ENCODE measurements at regions not wholly inside any gene's neighbourhood (a gene's known extent, or its start where the extent isn't known, plus 50 kb on each side); places are given as distances from the start of the nearest gene placed in this dataset.

- no peak overlapping the region for H3K4me2 ChIP-seq (replicated peaks; ENCODE audit: extremely low read depth, low read length, poor library complexity, severe bottlenecking)
- WGBS (ENCODE audit: insufficient coverage) = 98% methylated on average over 4 of the region's 4 CpGs
- H2AFZ ChIP-seq (ENCODE audit: insufficient read depth, low read depth, low read length, poor library complexity, severe bottlenecking) = no peak overlapping the region
- no peaks in the 10 kb centered on the region for H3K27me3 Mint-ChIP-seq (ENCODE audit: low read depth in 3 of 3)
- no peak for DNase-seq
- no peak overlapping the region for H3K4me3 Mint-ChIP-seq
- TF ChIP-seq CTCF (IDR thresholded peaks at IDR 0.05) = no peak
- H3K36me3 Mint-ChIP-seq = no peaks in the 10 kb centered on the region
- peaks cover 0 to 4% (median 0%) of the 10 kb centered on the region in 7 donors for H3K9me3 Mint-ChIP-seq
- intact Hi-C loops (cut with micrococcal nuclease) = no loop called here
- no peak overlapping the region for H3K9ac ChIP-seq (ENCODE audit: insufficient read depth, low read length, poor library complexity, severe bottlenecking)
- no peak overlapping the region for H3K4me3 ChIP-seq (replicated peaks in 1 of 3; ENCODE audit: low read depth in 2 of 3, low read length in 3 of 3)
- H3K79me2 ChIP-seq (ENCODE audit: insufficient read depth, low read length) = no peaks in the 10 kb centered on the region
- H4K20me1 ChIP-seq (ENCODE audit: insufficient read depth, low read length) = no peaks in the 10 kb centered on the region
- peak overlapping the region in 1 of 7 donors; percentile 50 for H3K27ac Mint-ChIP-seq
- no peaks in the 10 kb centered on the region for H3K36me3 ChIP-seq (replicated peaks in 1 of 2; ENCODE audit: control insufficient read depth in 1 of 2, insufficient read depth in 2 of 2, low read length in 2 of 2)
- no peak overlapping the region for H3K27ac ChIP-seq (ENCODE audit: low read depth in 1 of 2, low read length in 2 of 2)
- H3K27me3 ChIP-seq (ENCODE audit: control insufficient read depth in 2 of 2, insufficient read depth in 2 of 2, low read length in 2 of 2) = no peaks in the 10 kb centered on the region
- no peaks in the 10 kb centered on the region for H3K4me1 ChIP-seq (ENCODE audit: control insufficient read depth in 1 of 2, insufficient read depth in 2 of 2, low read length in 2 of 2)
- no peaks in the 10 kb centered on the region for H3K4me1 Mint-ChIP-seq
- H3K9me3 ChIP-seq (replicated peaks in 1 of 2; ENCODE audit: control insufficient read depth in 1 of 2, insufficient read depth in 1 of 2, low read length in 2 of 2) = no peaks in the 10 kb centered on the region
Observed at GRCh38 chr2:54052825-54053718, 62.3 kb upstream of the ACYP2 start.

GRCh38 chr2:54050445-54050844 lies 65.0 kb upstream of the ACYP2 start:
- H3K4me2 ChIP-seq (replicated peaks; ENCODE audit: extremely low read depth, low read length, poor library complexity, severe bottlenecking) = no peak overlapping the region
- H3K4me3 ChIP-seq (replicated peaks in 1 of 3; ENCODE audit: low read depth in 2 of 3, low read length in 3 of 3) = no peak overlapping the region
- no peak overlapping the region for H3K4me3 Mint-ChIP-seq
- intact Hi-C loops (cut with micrococcal nuclease) = no loop called here
- H3K27ac Mint-ChIP-seq = no peak overlapping the region
- H3K27me3 ChIP-seq (ENCODE audit: control insufficient read depth in 2 of 2, insufficient read depth in 2 of 2, low read length in 2 of 2) = no peaks in the 10 kb centered on the region
- no peaks in the 10 kb centered on the region for H4K20me1 ChIP-seq (ENCODE audit: insufficient read depth, low read length)
- no peaks in the 10 kb centered on the region for H3K79me2 ChIP-seq (ENCODE audit: insufficient read depth, low read length)
- H3K36me3 ChIP-seq (replicated peaks in 1 of 2; ENCODE audit: control insufficient read depth in 1 of 2, insufficient read depth in 2 of 2, low read length in 2 of 2) = no peaks in the 10 kb centered on the region
- DNase-seq = no peak
- H3K9me3 Mint-ChIP-seq = peaks cover 0 to 12% (median 7%) of the 10 kb centered on the region in 7 donors
- no peaks in the 10 kb centered on the region for H3K4me1 ChIP-seq (ENCODE audit: control insufficient read depth in 1 of 2, insufficient read depth in 2 of 2, low read length in 2 of 2)
- H3K9me3 ChIP-seq (replicated peaks in 1 of 2; ENCODE audit: control insufficient read depth in 1 of 2, insufficient read depth in 1 of 2, low read length in 2 of 2) = peaks cover 3 to 7% of the 10 kb centered on the region in 2 donors
- no peak for TF ChIP-seq CTCF (IDR thresholded peaks at IDR 0.05)
- H3K27me3 Mint-ChIP-seq (ENCODE audit: low read depth in 3 of 3) = no peaks in the 10 kb centered on the region
- H3K27ac ChIP-seq (ENCODE audit: low read depth in 1 of 2, low read length in 2 of 2) = no peak overlapping the region
- no CpG with 5 or more reads among the region's 2 CpGs for WGBS (ENCODE audit: insufficient coverage)
- no peak overlapping the region for H2AFZ ChIP-seq (ENCODE audit: insufficient read depth, low read depth, low read length, poor library complexity, severe bottlenecking)
- no peak overlapping the region for H3K9ac ChIP-seq (ENCODE audit: insufficient read depth, low read length, poor library complexity, severe bottlenecking)
- no peaks in the 10 kb centered on the region for H3K36me3 Mint-ChIP-seq
- H3K4me1 Mint-ChIP-seq = no peaks in the 10 kb centered on the region

Data from CD14-positive monocyte (primary cell).